ENCODE measurements at regions not wholly inside any gene's neighbourhood (a gene's known extent, or its start where the extent isn't known, plus 50 kb on each side); places are given as distances from the start of the nearest gene placed in this dataset.

DNA sequence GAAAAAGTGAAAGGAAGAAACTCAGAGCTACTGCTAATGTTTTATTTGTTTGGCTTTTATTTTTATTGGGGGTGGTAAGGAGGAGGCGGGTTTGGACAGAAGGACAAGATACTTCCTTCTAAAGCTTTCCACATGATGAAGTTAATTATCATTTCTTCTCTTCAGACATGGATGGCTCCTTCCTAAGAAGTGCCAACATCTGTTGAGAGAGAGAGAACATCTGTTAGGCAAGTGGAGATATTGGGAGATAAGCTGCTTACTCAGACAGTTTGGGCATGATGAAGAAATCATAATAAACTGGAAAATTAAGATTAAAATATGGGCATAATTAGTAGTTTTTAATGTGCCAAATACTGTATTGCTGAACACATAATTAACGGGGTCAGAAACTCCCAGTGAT lies 535.7 kb upstream of the INTU start:
- no peak overlapping the region for H3K27ac ChIP-seq (replicated peaks)
- TF ChIP-seq REST (IDR thresholded peaks at IDR 0.05; ENCODE audit: insufficient replicate concordance, low read depth) = no peak
- TF ChIP-seq, protein P1, sequence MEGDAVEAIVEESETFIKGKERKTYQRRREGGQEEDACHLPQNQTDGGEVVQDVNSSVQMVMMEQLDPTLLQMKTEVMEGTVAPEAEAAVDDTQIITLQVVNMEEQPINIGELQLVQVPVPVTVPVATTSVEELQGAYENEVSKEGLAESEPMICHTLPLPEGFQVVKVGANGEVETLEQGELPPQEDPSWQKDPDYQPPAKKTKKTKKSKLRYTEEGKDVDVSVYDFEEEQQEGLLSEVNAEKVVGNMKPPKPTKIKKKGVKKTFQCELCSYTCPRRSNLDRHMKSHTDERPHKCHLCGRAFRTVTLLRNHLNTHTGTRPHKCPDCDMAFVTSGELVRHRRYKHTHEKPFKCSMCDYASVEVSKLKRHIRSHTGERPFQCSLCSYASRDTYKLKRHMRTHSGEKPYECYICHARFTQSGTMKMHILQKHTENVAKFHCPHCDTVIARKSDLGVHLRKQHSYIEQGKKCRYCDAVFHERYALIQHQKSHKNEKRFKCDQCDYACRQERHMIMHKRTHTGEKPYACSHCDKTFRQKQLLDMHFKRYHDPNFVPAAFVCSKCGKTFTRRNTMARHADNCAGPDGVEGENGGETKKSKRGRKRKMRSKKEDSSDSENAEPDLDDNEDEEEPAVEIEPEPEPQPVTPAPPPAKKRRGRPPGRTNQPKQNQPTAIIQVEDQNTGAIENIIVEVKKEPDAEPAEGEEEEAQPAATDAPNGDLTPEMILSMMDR (IDR thresholded peaks at IDR 0.05; ENCODE audit: insufficient read depth, low read length) = no peak
- TF ChIP-seq GABPA (IDR thresholded peaks at IDR 0.05; ENCODE audit: low read depth) = no peak
- TF ChIP-seq POLR2AphosphoS5 (IDR thresholded peaks at IDR 0.05; ENCODE audit: low read depth) = no peak
- TF ChIP-seq SPI1 (IDR thresholded peaks at IDR 0.05; ENCODE audit: borderline replicate concordance, low read depth) = no peak
- no peak overlapping the region for H3K4me3 ChIP-seq (replicated peaks; ENCODE audit: insufficient read depth, low read length)
- H3K27me3 ChIP-seq (ENCODE audit: insufficient read depth, poor library complexity, severe bottlenecking) = no peaks in the 10 kb centered on the region
- DNase-seq (ENCODE audit: low read depth in 1 of 2, low spot score in 1 of 2) = no peak

DNA sequence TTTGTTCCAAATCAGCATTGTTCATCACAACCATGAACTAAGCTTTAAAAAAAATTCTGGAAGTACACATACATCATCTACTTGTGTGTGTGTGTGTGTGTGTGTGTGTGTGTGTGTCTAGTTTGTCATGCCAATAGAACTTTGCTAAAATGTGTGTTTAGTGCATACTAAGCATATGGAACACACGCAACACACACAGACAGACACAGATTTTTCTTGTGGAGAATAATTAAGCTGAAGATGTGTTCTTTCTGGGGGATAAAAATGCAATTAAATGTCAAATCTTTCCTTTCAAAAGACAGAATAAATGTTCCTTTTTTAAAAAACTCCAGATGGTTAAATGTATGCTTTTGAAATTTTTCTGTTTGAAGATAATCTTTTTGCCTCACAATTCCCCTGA lies 530.4 kb upstream of the INTU start:
- no peak for TF ChIP-seq SPI1 (IDR thresholded peaks at IDR 0.05; ENCODE audit: borderline replicate concordance, low read depth)
- TF ChIP-seq GABPA (IDR thresholded peaks at IDR 0.05; ENCODE audit: low read depth) = no peak
- no peak for TF ChIP-seq POLR2AphosphoS5 (IDR thresholded peaks at IDR 0.05; ENCODE audit: low read depth)
- TF ChIP-seq, protein P1 (IDR thresholded peaks at IDR 0.05; ENCODE audit: insufficient read depth, low read length) = no peak
- TF ChIP-seq REST (IDR thresholded peaks at IDR 0.05; ENCODE audit: insufficient replicate concordance, low read depth) = no peak
- no peaks in the 10 kb centered on the region for H3K27me3 ChIP-seq (ENCODE audit: insufficient read depth, poor library complexity, severe bottlenecking)
- no peak overlapping the region for H3K27ac ChIP-seq (replicated peaks)
- DNase-seq (ENCODE audit: low read depth in 1 of 2, low spot score in 1 of 2) = no peak
- H3K4me3 ChIP-seq (replicated peaks; ENCODE audit: insufficient read depth, low read length) = no peak overlapping the region

- DNase-seq (ENCODE audit: low read depth in 1 of 2, low spot score in 1 of 2) = no peak
- TF ChIP-seq REST (IDR thresholded peaks at IDR 0.05; ENCODE audit: insufficient replicate concordance, low read depth) (no peak), SPI1 (IDR thresholded peaks at IDR 0.05; ENCODE audit: borderline replicate concordance, low read depth) (no peak), GABPA (IDR thresholded peaks at IDR 0.05; ENCODE audit: low read depth) (no peak), POLR2AphosphoS5 (IDR thresholded peaks at IDR 0.05; ENCODE audit: low read depth) (no peak)
- TF ChIP-seq, protein P1 (IDR thresholded peaks at IDR 0.05; ENCODE audit: insufficient read depth, low read length) = no peak
- no peak overlapping the region for H3K4me3 ChIP-seq (replicated peaks; ENCODE audit: insufficient read depth, low read length)
- H3K27me3 ChIP-seq (ENCODE audit: insufficient read depth, poor library complexity, severe bottlenecking) = no peaks in the 10 kb centered on the region
- no peak overlapping the region for H3K27ac ChIP-seq (replicated peaks)
Observed at GRCh38 chr4:127103681-127104115, 529.1 kb upstream of the INTU start.

All from HL-60 (cell line).